Astrocyte (in vitro differentiated cells and primary cell): ENCODE measurements at regions not wholly inside any gene's neighbourhood (a gene's known extent, or its start where the extent isn't known, plus 50 kb on each side); places are given as distances from the start of the nearest gene placed in this dataset.

Source experiments
- DNase-seq: peaks from one replicate; pipeline ENCODE4 v3.0.0-alpha.2; 2010; ENCODE audit warnings: low read depth
- FAIRE-seq: peaks from 2 replicates; lab custom pipeline; 2011; peaks lifted over from hg19 to GRCh38; lab: Jason Lieb, UNC
- H2AFZ ChIP-seq: 2 replicates; pipeline ENCODE4 v1.6.0; 2012; ENCODE audit warnings: low read depth, low read length, inconsistent platforms
- H3K27ac ChIP-seq: 2 replicates; pipeline ENCODE4 v1.5.1; 2011; ENCODE audit warnings: low read depth, low read length, inconsistent platforms
- H3K27me3 ChIP-seq: 2 replicates; pipeline ENCODE4 v1.6.0; 2011; ENCODE audit warnings: low read length, inconsistent platforms; ENCODE audit not compliant: insufficient read depth
- H3K36me3 ChIP-seq: 2 replicates; pipeline ENCODE4 v1.5.1; 2011; ENCODE audit warnings: low read length, inconsistent platforms; ENCODE audit not compliant: insufficient read depth
- H3K4me1 ChIP-seq: 2 replicates; pipeline ENCODE4 v1.5.1; 2011; ENCODE audit warnings: low read length, inconsistent platforms; ENCODE audit not compliant: insufficient read depth
- H3K4me2 ChIP-seq: 2 replicates; pipeline ENCODE4 v1.6.0; 2012; ENCODE audit warnings: low read length, inconsistent platforms
- H3K4me3 ChIP-seq: 2 replicates; pipeline ENCODE4 v1.5.1; 2011; ENCODE audit warnings: low read depth, mild to moderate bottlenecking, low read length, inconsistent platforms; ENCODE audit not compliant: insufficient read depth
- H3K79me2 ChIP-seq: 2 replicates; pipeline ENCODE4 v1.6.0; 2012; ENCODE audit warnings: mild to moderate bottlenecking, low read length, inconsistent platforms; ENCODE audit not compliant: insufficient read depth
- H3K9ac ChIP-seq: 2 replicates; pipeline ENCODE4 v1.6.0; 2012; ENCODE audit warnings: mild to moderate bottlenecking, low read length, inconsistent platforms
- H3K9me3 ChIP-seq: 2 replicates; pipeline ENCODE4 v1.5.1; 2012; ENCODE audit warnings: low read depth, mild to moderate bottlenecking, low read length, inconsistent platforms; ENCODE audit not compliant: insufficient read depth
- H4K20me1 ChIP-seq: 2 replicates; pipeline ENCODE4 v1.6.0; 2012; ENCODE audit warnings: low read length, inconsistent platforms; ENCODE audit not compliant: insufficient read depth
- H3K27ac Mint-ChIP-seq: one replicate; pipeline ENCODE4 v1.8.0; 2021; ENCODE audit warnings: mild to moderate bottlenecking, mixed read lengths; ENCODE audit not compliant: unreplicated experiment
- H3K27me3 Mint-ChIP-seq: one replicate; pipeline ENCODE4 v1.8.0; 2021; ENCODE audit warnings: low read depth, mixed read lengths; ENCODE audit not compliant: unreplicated experiment
- H3K36me3 Mint-ChIP-seq: one replicate; pipeline ENCODE4 v1.8.0; 2021; ENCODE audit warnings: low read depth, mixed read lengths; ENCODE audit not compliant: unreplicated experiment
- H3K4me1 Mint-ChIP-seq: one replicate; pipeline ENCODE4 v1.8.0; 2021; ENCODE audit warnings: low read depth, mixed read lengths; ENCODE audit not compliant: unreplicated experiment
- H3K4me3 Mint-ChIP-seq: one replicate; pipeline ENCODE4 v1.8.0; 2021; ENCODE audit warnings: mild to moderate bottlenecking, moderate library complexity, mixed read lengths; ENCODE audit not compliant: unreplicated experiment
- H3K9me3 Mint-ChIP-seq: one replicate; pipeline ENCODE4 v1.8.0; 2021; ENCODE audit warnings: mild to moderate bottlenecking, mixed read lengths; ENCODE audit not compliant: unreplicated experiment
- EZH2 ChIP-seq: IDR thresholded peaks from 2 replicates; pipeline ENCODE4 v1.6.1; 2012; ENCODE audit warnings: mild to moderate bottlenecking, low read length, inconsistent platforms; ENCODE audit not compliant: insufficient read depth
- TF ChIP-seq, protein P1 (sequence below): IDR thresholded peaks from 2 replicates; pipeline ENCODE4 v1.5.1; 2011; ENCODE audit warnings: low read depth, mild to moderate bottlenecking, inconsistent platforms, low read length, moderate library complexity; ENCODE audit not compliant: insufficient read depth

DNA sequence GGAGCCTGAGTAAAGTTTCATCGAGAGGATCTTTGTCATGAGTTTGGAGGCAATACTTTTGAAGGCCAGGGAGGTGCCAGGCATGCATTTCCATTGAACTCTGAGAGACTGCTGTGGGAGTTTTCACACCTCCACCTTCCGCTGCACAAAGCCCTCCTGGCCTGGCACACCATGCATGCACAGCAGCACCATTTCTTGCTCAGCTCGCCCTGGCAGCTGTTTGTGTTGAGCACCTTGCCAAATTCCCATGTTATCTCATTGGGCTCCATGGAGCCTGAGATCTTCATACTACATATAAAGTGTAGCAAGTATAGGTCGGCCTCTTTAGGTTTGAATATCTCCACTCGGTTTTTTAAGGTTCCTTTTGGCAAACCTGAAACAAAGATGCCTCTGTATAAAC is 125.7 kb upstream of the CLINT1 start:
- peaks cover 6% of the 10 kb centered on the region for H3K4me1 Mint-ChIP-seq
- TF ChIP-seq, protein P1, sequence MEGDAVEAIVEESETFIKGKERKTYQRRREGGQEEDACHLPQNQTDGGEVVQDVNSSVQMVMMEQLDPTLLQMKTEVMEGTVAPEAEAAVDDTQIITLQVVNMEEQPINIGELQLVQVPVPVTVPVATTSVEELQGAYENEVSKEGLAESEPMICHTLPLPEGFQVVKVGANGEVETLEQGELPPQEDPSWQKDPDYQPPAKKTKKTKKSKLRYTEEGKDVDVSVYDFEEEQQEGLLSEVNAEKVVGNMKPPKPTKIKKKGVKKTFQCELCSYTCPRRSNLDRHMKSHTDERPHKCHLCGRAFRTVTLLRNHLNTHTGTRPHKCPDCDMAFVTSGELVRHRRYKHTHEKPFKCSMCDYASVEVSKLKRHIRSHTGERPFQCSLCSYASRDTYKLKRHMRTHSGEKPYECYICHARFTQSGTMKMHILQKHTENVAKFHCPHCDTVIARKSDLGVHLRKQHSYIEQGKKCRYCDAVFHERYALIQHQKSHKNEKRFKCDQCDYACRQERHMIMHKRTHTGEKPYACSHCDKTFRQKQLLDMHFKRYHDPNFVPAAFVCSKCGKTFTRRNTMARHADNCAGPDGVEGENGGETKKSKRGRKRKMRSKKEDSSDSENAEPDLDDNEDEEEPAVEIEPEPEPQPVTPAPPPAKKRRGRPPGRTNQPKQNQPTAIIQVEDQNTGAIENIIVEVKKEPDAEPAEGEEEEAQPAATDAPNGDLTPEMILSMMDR, result no peak
- no peak for TF ChIP-seq EZH2
- no peak overlapping the region for H3K9ac ChIP-seq
- no peak overlapping the region for H3K4me2 ChIP-seq
- H3K4me3 Mint-ChIP-seq, result no peak overlapping the region
- no peak for DNase-seq
- no peak overlapping the region for H3K27ac Mint-ChIP-seq
- H3K4me3 ChIP-seq, result no peak overlapping the region
- H4K20me1 ChIP-seq, result no peaks in the 10 kb centered on the region
- H3K36me3 Mint-ChIP-seq, result no peaks in the 10 kb centered on the region
- H3K36me3 ChIP-seq, result no peaks in the 10 kb centered on the region
- H3K79me2 ChIP-seq, result no peaks in the 10 kb centered on the region
- no peak overlapping the region for H3K27ac ChIP-seq
- peaks cover 5% of the 10 kb centered on the region for H3K27me3 Mint-ChIP-seq
- H3K9me3 ChIP-seq, result no peaks in the 10 kb centered on the region
- no peaks in the 10 kb centered on the region for H3K27me3 ChIP-seq
- peaks cover 6% of the 10 kb centered on the region for H3K9me3 Mint-ChIP-seq
- H3K4me1 ChIP-seq, result no peaks in the 10 kb centered on the region
- FAIRE-seq, result no peak
- H2AFZ ChIP-seq, result no peak overlapping the region

DNA sequence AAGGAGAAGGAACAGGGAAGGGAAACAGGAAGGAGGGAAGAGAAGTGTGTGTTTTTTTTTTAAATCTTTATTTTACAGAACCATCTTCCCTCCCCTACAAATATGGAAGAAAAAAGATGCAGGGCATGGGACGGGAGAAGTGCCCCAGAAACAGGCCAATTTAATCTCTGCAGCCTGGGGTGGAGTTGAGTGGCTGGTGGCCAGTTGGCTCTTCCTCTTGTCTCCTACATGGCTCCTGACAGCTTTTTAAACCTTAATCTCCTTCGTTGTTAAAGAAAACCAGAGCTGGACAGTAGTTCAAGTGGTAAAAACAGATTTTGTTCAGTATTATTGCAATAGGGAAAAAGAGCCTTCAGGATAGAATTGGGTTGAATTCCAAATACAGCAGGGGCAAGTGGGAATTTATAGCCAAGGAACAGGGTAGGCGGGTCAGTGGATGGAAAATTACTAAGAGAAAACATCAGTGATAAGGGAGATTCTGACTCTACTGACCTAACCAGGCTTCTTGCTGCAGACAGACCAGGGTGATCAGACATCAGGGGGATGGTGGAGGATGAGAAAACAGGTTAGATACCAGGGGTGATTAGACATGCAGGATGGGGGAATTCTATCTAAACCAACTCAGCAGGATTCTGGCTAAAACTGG is 125.1 kb upstream of the CLINT1 start:
- Histone ChIP-seq H3K27me3 (no peaks in the 10 kb centered on the region), H4K20me1 (no peaks in the 10 kb centered on the region), H3K4me3 (no peak overlapping the region), H3K36me3 (no peaks in the 10 kb centered on the region), H2AFZ (no peak overlapping the region), H3K9me3 (no peaks in the 10 kb centered on the region), H3K27ac (no peak overlapping the region), H3K9ac (no peak overlapping the region), H3K4me2 (no peak overlapping the region), H3K4me1 (no peaks in the 10 kb centered on the region), H3K79me2 (no peaks in the 10 kb centered on the region)
- TF ChIP-seq EZH2, result no peak
- TF ChIP-seq, protein P1, result no peak
- no peak overlapping the region for H3K27ac Mint-ChIP-seq
- FAIRE-seq (no peak), DNase-seq (no peak)
- no peak overlapping the region for H3K4me3 Mint-ChIP-seq
- peaks cover 5% of the 10 kb centered on the region for H3K27me3 Mint-ChIP-seq
- no peaks in the 10 kb centered on the region for H3K36me3 Mint-ChIP-seq
- H3K4me1 Mint-ChIP-seq, result peaks cover under 1% of the 10 kb centered on the region
- H3K9me3 Mint-ChIP-seq, result peaks cover 6% of the 10 kb centered on the region

DNA sequence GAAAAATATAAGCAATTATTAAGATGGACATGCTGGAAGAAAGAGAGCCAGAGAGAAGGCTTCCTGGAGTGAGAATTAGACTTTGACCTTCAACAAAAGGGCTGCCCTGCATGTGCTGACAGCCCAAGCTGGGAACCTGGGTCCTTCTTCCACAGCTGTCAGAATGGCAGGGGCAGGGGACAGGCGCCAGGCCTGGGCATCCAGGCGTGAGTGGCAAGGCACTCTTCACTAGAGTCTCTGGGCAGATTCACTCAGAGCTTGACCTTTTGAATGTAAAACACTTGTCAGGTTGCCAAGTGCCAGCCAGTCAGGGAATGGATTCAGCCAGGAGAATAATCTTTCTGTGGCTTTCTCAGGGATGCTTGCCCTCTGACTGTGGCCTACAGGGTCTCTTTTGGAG is 119.1 kb upstream of the CLINT1 start:
- no peak overlapping the region for H3K27ac Mint-ChIP-seq
- TF ChIP-seq, protein P1, result no peak
- no peak for TF ChIP-seq EZH2
- no peaks in the 10 kb centered on the region for H3K36me3 ChIP-seq
- FAIRE-seq (no peak), DNase-seq (no peak)
- H3K9me3 ChIP-seq, result no peaks in the 10 kb centered on the region
- H3K36me3 Mint-ChIP-seq, result no peaks in the 10 kb centered on the region
- no peaks in the 10 kb centered on the region for H4K20me1 ChIP-seq
- H3K79me2 ChIP-seq, result no peaks in the 10 kb centered on the region
- no peaks in the 10 kb centered on the region for H3K4me1 Mint-ChIP-seq
- H3K27ac ChIP-seq, result no peak overlapping the region
- peaks cover 3% of the 10 kb centered on the region for H3K27me3 Mint-ChIP-seq
- no peak overlapping the region for H3K9ac ChIP-seq
- H3K9me3 Mint-ChIP-seq, result no peaks in the 10 kb centered on the region
- no peaks in the 10 kb centered on the region for H3K4me1 ChIP-seq
- H3K4me3 ChIP-seq, result no peak overlapping the region
- H3K4me3 Mint-ChIP-seq, result no peak overlapping the region
- H3K27me3 ChIP-seq, result no peaks in the 10 kb centered on the region
- no peak overlapping the region for H2AFZ ChIP-seq
- H3K4me2 ChIP-seq, result no peak overlapping the region
